ENCODE measurements at regions not wholly inside any gene's neighbourhood (a gene's known extent, or its start where the extent isn't known, plus 50 kb on each side); places are given as distances from the start of the nearest gene placed in this dataset.
A peak's percentile ranks its signal among the peaks of the same experiment; 100 is the strongest.
"Not testable (repeated sequence)": the region's sequence is repeated elsewhere in the genome, so short reads cannot be mapped to it uniquely, and the experiment has no call there.

DNA sequence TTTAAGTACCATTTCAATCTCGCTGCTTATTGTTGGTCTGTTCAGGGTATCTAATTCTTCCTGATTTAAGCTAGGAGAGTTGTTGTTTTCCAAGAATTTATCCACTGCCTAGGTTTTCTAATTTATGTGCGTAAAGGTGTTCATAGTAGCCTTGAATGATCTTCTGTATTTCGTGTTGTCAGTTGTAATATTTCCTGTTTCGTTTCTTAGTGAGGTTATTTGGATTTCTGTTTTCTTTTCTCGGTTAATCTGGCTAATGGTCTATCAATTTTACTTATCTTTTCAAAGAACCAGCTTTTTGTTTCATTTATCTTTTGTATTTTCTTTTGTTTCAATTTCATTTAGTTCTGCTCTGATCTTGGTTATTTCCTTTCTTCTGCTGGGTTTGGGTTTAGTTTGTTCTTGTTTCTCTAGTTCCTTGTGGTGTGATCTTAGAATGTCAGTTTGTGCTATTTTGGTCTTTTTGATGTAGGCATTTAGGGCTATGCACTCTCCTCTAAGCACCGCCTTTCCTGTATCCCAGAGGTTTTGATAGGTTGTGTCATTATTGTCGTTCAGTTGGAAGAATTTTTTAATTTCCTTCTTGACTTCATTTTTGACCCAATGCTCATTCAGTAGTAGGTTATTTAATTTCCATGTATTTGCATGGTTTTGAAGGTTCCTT lies 92.5 kb upstream of the CSRP2 start:
- H3K4me1 ChIP-seq (ENCODE audit: control insufficient read depth, low read depth, low read length): peaks cover 24% of the 10 kb centered on the region
- H3K4me3 ChIP-seq (ENCODE audit: low read length); H3K36me3 ChIP-seq (ENCODE audit: control insufficient read depth, low read depth, low read length); H3K27me3 ChIP-seq (ENCODE audit: control insufficient read depth, insufficient read depth, low read length); H3K9me3 ChIP-seq (ENCODE audit: control insufficient read depth, low read depth, low read length); H3K9ac ChIP-seq (ENCODE audit: low read length); H3K27ac ChIP-seq (ENCODE audit: low read length): not testable (repeated sequence)

DNA sequence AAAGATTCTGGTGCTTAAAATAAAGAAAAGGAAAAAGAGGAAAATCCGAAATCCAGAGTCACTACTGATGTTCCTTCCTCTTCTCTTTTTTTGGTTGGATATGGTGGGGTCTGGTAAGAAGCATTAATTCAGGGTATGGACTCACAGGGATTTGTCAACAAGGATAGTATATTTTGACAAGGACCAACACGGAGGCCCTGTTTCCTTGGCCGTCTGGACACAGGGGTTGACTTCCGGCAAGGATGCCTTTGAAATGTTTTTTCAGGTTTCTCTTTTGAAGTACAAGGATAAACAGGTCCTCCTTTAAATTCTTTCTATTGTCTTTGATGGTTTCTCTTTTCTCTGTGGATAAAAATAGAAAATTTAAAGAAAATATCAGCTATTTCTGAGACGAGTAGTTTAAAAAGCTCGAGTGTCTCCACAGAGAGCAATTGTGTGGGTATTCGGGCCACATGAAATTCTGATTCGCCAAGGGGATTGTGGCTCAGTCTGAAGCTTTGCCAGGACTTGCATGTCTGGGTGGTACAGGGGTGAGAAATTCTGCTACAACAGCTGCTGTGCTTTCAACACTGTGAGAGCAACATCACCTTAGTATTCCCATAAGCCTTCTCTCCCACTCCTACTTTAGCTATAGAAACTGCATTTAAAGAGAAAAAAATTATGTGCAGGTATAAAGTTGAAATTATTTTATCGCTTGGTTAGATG lies 88.5 kb upstream of the CSRP2 start:
- no peak overlapping the region for H3K4me3 ChIP-seq (ENCODE audit: low read length)
- peaks cover 43% of the 10 kb centered on the region for H3K4me1 ChIP-seq (ENCODE audit: control insufficient read depth, low read depth, low read length)
- H3K27ac ChIP-seq (ENCODE audit: low read length): no peak overlapping the region

DNA sequence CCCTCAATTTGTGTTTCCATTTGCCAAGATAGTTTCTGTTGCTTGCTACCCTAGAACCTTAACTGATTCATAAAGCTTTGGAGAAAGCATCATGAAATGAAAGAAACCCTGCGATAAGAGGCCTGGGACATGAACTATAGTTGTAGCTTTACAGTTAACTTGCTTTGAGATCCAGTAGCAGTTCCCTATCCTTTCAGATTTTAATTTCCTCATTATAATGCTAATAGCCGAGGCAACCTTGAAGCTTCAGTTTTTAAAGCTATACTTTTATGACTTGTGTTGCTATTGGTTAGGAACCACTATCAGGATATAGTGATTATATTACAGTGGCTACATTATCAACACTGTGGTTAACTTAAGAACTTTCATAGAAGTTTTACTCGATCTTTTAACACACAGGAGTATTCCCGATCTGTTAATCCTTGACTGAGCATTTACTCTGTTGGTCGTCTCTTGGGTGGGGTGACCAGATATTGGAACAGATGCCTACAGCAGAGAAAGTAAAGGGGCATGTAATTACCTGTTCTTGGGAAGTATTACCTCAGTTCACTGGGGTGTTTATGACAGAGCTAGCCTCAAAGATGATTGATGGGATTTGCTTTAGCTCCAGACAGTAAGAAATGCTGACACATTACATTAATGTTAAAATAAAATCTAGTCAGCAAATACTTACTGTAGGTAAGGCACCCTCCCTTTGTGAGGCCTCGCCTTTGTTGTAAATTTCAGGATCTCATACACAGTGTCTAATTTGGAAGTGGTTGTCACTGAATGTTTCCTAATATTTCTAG lies 86.2 kb upstream of the CSRP2 start:
- Histone ChIP-seq H3K9ac (ENCODE audit: low read length) (no peak overlapping the region), H3K27ac (ENCODE audit: low read length) (no peak overlapping the region), H3K4me3 (ENCODE audit: low read length) (peak overlapping the region; percentile 37), H3K4me1 (ENCODE audit: control insufficient read depth, low read depth, low read length) (peaks cover 48% of the 10 kb centered on the region), H3K9me3 (ENCODE audit: control insufficient read depth, low read depth, low read length) (no peaks in the 10 kb centered on the region), H3K36me3 (ENCODE audit: control insufficient read depth, low read depth, low read length) (no peaks in the 10 kb centered on the region), H3K27me3 (ENCODE audit: control insufficient read depth, insufficient read depth, low read length) (no peaks in the 10 kb centered on the region)

More for the DNA sequence above, 88.5 kb upstream of the CSRP2 start:
- Histone ChIP-seq H3K9ac (ENCODE audit: low read length) (no peak overlapping the region), H3K27me3 (ENCODE audit: control insufficient read depth, insufficient read depth, low read length) (no peaks in the 10 kb centered on the region), H3K9me3 (ENCODE audit: control insufficient read depth, low read depth, low read length) (no peaks in the 10 kb centered on the region), H3K36me3 (ENCODE audit: control insufficient read depth, low read depth, low read length) (no peaks in the 10 kb centered on the region)

DNA sequence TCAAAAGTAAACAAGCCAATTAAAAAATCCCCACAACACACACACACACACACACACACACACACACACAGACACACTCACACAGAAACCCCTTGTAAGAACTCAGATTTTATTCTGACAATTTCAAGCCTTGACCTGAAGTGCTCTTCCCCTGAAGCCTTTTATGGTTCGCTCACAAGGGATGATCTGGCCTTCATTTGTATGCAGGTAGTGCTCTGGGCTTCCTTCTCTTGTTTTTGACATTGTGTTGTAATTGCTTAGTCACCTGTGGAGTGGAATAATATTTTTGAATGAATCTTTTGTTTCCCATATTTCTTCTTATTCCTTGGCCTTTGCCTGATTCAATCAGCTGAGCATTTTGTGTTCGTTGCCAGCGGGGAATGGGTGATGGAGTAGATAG lies 83.3 kb upstream of the CSRP2 start:
- no peaks in the 10 kb centered on the region for H3K27me3 ChIP-seq (ENCODE audit: control insufficient read depth, insufficient read depth, low read length)
- no peaks in the 10 kb centered on the region for H3K9me3 ChIP-seq (ENCODE audit: control insufficient read depth, low read depth, low read length)
- no peaks in the 10 kb centered on the region for H3K36me3 ChIP-seq (ENCODE audit: control insufficient read depth, low read depth, low read length)
- no peak overlapping the region for H3K9ac ChIP-seq (ENCODE audit: low read length)
- no peak overlapping the region for H3K4me3 ChIP-seq (ENCODE audit: low read length)
- peaks cover 35% of the 10 kb centered on the region for H3K4me1 ChIP-seq (ENCODE audit: control insufficient read depth, low read depth, low read length)
- H3K27ac ChIP-seq (ENCODE audit: low read length): no peak overlapping the region

DNA sequence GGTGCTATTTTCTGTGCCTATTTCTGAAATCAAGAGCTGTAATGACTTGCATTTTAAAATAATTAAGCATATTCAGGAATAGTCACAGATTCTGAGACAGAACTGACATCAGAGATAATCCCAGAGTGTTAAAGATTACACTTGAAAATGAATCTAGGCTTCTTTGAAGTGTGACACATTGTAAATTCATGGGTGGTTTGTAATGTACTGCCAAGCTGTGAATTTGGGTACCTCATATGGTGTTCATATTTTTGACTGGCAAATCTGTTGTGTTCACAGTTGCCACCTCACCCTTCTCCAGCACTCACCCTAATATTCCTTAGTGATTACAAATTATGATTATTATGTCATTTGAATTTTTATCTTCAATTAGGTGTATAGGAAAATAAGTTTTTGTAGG lies 78.5 kb upstream of the CSRP2 start:
- no peak overlapping the region for H3K4me3 ChIP-seq (ENCODE audit: low read length)

DNA sequence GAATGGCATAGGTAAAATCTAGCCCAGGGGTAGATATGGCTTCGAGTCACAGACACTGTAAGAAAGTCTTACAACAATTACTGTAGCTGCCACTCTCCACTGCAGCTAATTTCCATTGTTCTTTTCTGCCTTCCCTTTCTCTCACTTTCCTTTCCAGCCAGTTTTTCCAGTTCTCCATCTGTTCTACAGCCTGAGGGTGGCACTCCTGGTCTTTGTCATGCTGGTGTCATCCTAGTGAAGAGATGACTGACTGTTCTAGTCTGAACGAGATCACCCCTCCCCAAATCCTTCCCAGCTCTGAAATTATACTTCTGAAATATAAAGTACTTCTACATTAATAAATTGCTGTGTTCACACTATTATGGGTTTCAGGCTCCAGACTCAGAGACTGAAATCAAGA lies 74.2 kb upstream of the CSRP2 start:
- Histone ChIP-seq H3K27ac (ENCODE audit: low read length) (no peak overlapping the region), H3K36me3 (ENCODE audit: control insufficient read depth, low read depth, low read length) (no peaks in the 10 kb centered on the region), H3K27me3 (ENCODE audit: control insufficient read depth, insufficient read depth, low read length) (no peaks in the 10 kb centered on the region), H3K4me1 (ENCODE audit: control insufficient read depth, low read depth, low read length) (no peaks in the 10 kb centered on the region), H3K4me3 (ENCODE audit: low read length) (no peak overlapping the region), H3K9me3 (ENCODE audit: control insufficient read depth, low read depth, low read length) (no peaks in the 10 kb centered on the region), H3K9ac (ENCODE audit: low read length) (no peak overlapping the region)

More for the DNA sequence above, 78.5 kb upstream of the CSRP2 start:
- Histone ChIP-seq H3K9ac (ENCODE audit: low read length) (no peak overlapping the region), H3K4me1 (ENCODE audit: control insufficient read depth, low read depth, low read length) (peaks cover 4% of the 10 kb centered on the region), H3K27ac (ENCODE audit: low read length) (no peak overlapping the region), H3K27me3 (ENCODE audit: control insufficient read depth, insufficient read depth, low read length) (no peaks in the 10 kb centered on the region), H3K9me3 (ENCODE audit: control insufficient read depth, low read depth, low read length) (no peaks in the 10 kb centered on the region), H3K36me3 (ENCODE audit: control insufficient read depth, low read depth, low read length) (no peaks in the 10 kb centered on the region)

DNA sequence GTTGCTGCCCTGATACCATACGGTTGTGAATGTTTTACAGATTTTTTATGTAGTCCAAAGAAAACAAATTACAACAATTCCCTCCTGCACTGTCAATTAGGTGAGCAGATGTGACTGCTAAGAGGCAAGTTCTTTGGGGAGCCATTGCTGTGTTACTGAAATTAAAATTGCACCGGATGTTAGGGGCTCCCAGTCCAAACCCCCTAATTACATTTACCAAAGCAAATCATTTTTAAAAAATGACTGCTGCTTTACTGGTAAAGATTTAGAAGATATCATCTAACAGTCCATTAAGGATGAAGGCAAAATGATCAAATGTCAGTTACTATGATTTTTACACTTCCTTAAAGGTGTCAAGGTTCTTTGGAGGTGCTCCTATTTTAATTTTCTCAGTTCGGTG lies 70.1 kb upstream of the CSRP2 start:
- Histone ChIP-seq H3K9me3 (ENCODE audit: control insufficient read depth, low read depth, low read length) (no peaks in the 10 kb centered on the region), H3K36me3 (ENCODE audit: control insufficient read depth, low read depth, low read length) (no peaks in the 10 kb centered on the region), H3K27ac (ENCODE audit: low read length) (no peak overlapping the region), H3K4me3 (ENCODE audit: low read length) (no peak overlapping the region), H3K4me1 (ENCODE audit: control insufficient read depth, low read depth, low read length) (no peaks in the 10 kb centered on the region), H3K27me3 (ENCODE audit: control insufficient read depth, insufficient read depth, low read length) (no peaks in the 10 kb centered on the region), H3K9ac (ENCODE audit: low read length) (no peak overlapping the region)

DNA sequence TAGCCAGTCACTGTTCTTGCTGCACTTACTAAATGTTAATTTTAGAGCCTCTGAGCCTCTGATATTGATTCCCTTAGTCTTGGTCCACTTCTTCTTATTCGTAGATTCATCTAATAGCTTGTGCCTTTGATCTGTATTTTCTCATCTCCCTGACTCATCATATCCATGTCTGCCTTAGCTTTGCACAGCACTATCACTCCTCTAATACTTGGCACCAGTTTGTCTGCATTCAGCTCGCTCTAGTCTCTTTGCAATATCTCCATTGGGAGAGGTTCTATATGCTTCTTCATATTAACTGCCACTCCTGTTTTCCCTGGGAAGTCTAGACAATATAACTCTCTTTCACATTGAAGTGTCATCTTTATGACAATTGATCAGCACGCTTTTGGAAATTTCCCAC lies 68.5 kb upstream of the CSRP2 start:
- Histone ChIP-seq H3K4me3 (ENCODE audit: low read length) (no peak overlapping the region), H3K27me3 (ENCODE audit: control insufficient read depth, insufficient read depth, low read length) (no peaks in the 10 kb centered on the region), H3K27ac (ENCODE audit: low read length) (no peak overlapping the region), H3K36me3 (ENCODE audit: control insufficient read depth, low read depth, low read length) (no peaks in the 10 kb centered on the region), H3K9me3 (ENCODE audit: control insufficient read depth, low read depth, low read length) (no peaks in the 10 kb centered on the region), H3K9ac (ENCODE audit: low read length) (no peak overlapping the region), H3K4me1 (ENCODE audit: control insufficient read depth, low read depth, low read length) (no peaks in the 10 kb centered on the region)

DNA sequence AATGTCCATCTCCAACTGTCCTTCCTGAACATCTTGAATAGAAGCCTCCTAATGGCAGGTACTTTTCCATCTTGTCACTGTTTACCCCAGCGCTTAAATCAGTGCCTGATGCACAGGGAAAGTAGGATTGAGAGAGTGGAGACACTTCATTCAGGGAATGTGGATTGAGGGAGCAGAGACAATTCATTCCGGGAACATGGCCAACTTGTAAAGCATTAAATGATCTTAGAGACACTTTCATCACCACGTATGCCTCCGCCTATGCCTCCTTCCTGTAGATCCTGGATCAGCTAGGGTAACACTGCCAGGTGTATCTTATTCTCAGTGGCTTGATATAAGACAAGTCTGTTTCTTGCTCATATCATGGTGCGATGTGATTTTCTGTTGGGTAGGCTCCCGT lies 67.6 kb upstream of the CSRP2 start:
- Histone ChIP-seq H3K36me3 (ENCODE audit: control insufficient read depth, low read depth, low read length) (no peaks in the 10 kb centered on the region), H3K4me3 (ENCODE audit: low read length) (no peak overlapping the region), H3K27me3 (ENCODE audit: control insufficient read depth, insufficient read depth, low read length) (no peaks in the 10 kb centered on the region), H3K4me1 (ENCODE audit: control insufficient read depth, low read depth, low read length) (no peaks in the 10 kb centered on the region), H3K27ac (ENCODE audit: low read length) (no peak overlapping the region), H3K9me3 (ENCODE audit: control insufficient read depth, low read depth, low read length) (no peaks in the 10 kb centered on the region), H3K9ac (ENCODE audit: low read length) (no peak overlapping the region)

DNA sequence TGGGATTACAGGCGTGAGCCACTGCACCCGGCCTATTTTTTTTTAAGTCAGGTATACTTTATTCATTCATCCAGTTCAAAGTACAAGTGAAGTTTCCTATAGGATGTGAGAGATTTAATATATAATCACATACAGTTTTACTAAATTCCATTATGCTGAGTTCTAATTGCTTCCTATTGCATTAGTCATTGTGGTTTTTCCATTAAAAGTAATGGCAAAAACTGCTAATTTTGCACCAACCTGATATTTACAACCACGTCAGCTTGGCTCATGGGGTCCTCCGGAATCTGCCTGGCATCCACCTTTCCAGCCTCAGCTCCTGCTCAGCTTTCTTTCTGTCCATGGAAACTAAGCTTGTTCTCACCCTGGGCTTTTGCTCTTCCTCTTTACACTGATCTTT lies 67.0 kb upstream of the CSRP2 start:
- H3K4me3 ChIP-seq (ENCODE audit: low read length): no peak overlapping the region
- H3K4me1 ChIP-seq (ENCODE audit: control insufficient read depth, low read depth, low read length): no peaks in the 10 kb centered on the region
- H3K9ac ChIP-seq (ENCODE audit: low read length): no peak overlapping the region
- no peak overlapping the region for H3K27ac ChIP-seq (ENCODE audit: low read length)
- H3K9me3 ChIP-seq (ENCODE audit: control insufficient read depth, low read depth, low read length): no peaks in the 10 kb centered on the region
- H3K27me3 ChIP-seq (ENCODE audit: control insufficient read depth, insufficient read depth, low read length): no peaks in the 10 kb centered on the region
- no peaks in the 10 kb centered on the region for H3K36me3 ChIP-seq (ENCODE audit: control insufficient read depth, low read depth, low read length)

DNA sequence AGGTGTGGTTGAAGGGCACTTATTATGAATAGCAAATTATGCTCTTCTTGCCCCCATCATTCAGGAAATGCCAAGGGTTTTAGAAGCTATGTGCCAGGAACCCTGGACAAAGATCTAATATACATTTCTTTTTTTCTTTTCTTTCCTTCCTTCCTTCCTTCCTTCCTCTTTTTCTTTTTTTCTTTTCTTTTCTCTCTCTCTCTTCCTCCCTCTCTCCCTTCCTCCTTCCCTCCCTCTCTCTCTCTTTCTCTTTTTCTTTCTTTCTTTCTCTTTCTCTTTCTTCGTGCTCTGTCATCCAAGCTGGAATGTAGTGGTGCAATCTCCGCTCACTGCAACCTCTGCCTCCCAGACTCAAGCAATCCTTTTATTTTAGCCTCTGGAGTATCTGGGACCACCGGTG lies 66.1 kb upstream of the CSRP2 start:
- Histone ChIP-seq H3K4me1 (ENCODE audit: control insufficient read depth, low read depth, low read length) (no peaks in the 10 kb centered on the region), H3K9me3 (ENCODE audit: control insufficient read depth, low read depth, low read length) (no peaks in the 10 kb centered on the region), H3K9ac (ENCODE audit: low read length) (no peak overlapping the region), H3K36me3 (ENCODE audit: control insufficient read depth, low read depth, low read length) (no peaks in the 10 kb centered on the region), H3K27me3 (ENCODE audit: control insufficient read depth, insufficient read depth, low read length) (no peaks in the 10 kb centered on the region), H3K4me3 (ENCODE audit: low read length) (no peak overlapping the region), H3K27ac (ENCODE audit: low read length) (no peak overlapping the region)

Measured in iPS-18a (cell line).